Chondrocyte (in vitro differentiated cells): ENCODE measurements at regions not wholly inside any gene's neighbourhood (a gene's known extent, or its start where the extent isn't known, plus 50 kb on each side); places are given as distances from the start of the nearest gene placed in this dataset.

Source experiments
- DNase-seq: peaks from one replicate; pipeline ENCODE4 v3.0.0; 2021; ENCODE audit warnings: mixed read lengths, low spot score
- H3K27ac Mint-ChIP-seq: one replicate; pipeline ENCODE4 v1.8.0; 2021; ENCODE audit warnings: mild to moderate bottlenecking, moderate library complexity, mixed read lengths; ENCODE audit not compliant: unreplicated experiment
- H3K27me3 Mint-ChIP-seq: 2 replicates; pipeline ENCODE4 v1.8.0; 2021; ENCODE audit warnings: low read depth, mixed read lengths
- H3K36me3 Mint-ChIP-seq: 2 replicates; pipeline ENCODE4 v1.8.0; 2021; ENCODE audit warnings: low read depth, mixed read lengths
- H3K4me1 Mint-ChIP-seq: 2 replicates; pipeline ENCODE4 v1.8.0; 2021; ENCODE audit warnings: low read depth, mild to moderate bottlenecking, mixed read lengths
- H3K4me3 Mint-ChIP-seq: one replicate; pipeline ENCODE4 v1.8.0; 2021; ENCODE audit warnings: mild to moderate bottlenecking, moderate library complexity, mixed read lengths; ENCODE audit not compliant: unreplicated experiment
- H3K9me3 Mint-ChIP-seq: 2 replicates; pipeline ENCODE4 v1.8.0; 2021; ENCODE audit warnings: low read depth, mixed read lengths
- CTCF ChIP-seq: fragments of 200-600 bp; sonication (generic); IDR thresholded peaks from 2 replicates; pipeline ENCODE4 v1.5.0; 2021; ENCODE audit warnings: antibody characterized with exemption, mild to moderate bottlenecking, moderate library complexity

DNA sequence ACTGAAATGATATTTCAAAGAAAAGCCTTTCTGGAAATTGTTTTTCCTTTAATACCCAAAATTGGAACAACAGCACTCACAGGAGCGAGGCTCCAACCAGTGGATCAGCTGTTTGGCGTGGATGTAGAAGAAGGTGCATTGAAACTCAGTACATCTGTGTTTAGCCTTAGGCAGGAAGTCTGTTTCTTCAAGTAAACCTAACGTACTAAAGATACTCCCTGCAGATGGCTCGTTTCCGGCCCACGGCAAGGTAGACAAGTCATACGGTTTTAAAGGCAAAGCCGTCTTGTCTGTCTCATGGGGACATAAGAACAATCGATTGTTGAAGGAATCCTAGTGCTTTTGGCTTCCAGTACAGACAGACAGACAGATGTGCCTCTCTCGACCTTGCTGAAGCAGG, 50.0 kb upstream of the CLCN4 start:
- DNase-seq: no peak
- Mint-ChIP-seq H3K27ac (no peak overlapping the region), H3K27me3 (no peaks in the 10 kb centered on the region), H3K9me3 (no peaks in the 10 kb centered on the region), H3K4me3 (no peak overlapping the region), H3K4me1 (peaks cover 15% of the 10 kb centered on the region), H3K36me3 (peaks cover 9% of the 10 kb centered on the region)
- no peak for TF ChIP-seq CTCF
